GM19463 (cell line): ENCODE measurements at regions not wholly inside any gene's neighbourhood (a gene's known extent, or its start where the extent isn't known, plus 50 kb on each side); places are given as distances from the start of the nearest gene placed in this dataset.

Experiments used
- ATAC-seq: cut with Tn5 transposase; IDR thresholded peaks from one replicate; pipeline ENCODE4 v1.9.1; 2021; ENCODE audit warnings: mild to moderate bottlenecking, moderate library complexity; ENCODE audit not compliant: unreplicated experiment

DNA sequence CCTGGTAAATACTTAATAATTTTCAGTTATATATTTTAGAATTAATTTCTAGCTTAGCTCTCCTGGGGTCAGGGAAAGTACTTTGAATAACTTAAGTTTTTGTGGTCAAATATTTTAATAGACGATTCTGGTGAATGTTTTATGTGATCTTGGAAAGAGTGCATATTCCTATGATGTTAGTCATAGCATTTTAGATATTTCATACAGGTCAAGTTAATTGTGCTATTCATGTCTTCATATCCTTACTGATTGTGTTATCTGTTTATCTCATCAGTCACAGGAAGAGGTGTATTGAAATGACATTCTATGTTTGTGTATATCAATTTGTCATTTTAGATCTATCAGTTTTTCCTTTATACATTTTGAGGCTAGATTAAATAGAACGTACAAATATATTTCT, 576.2 kb downstream of the CPS1 start:
- no peak for ATAC-seq

DNA sequence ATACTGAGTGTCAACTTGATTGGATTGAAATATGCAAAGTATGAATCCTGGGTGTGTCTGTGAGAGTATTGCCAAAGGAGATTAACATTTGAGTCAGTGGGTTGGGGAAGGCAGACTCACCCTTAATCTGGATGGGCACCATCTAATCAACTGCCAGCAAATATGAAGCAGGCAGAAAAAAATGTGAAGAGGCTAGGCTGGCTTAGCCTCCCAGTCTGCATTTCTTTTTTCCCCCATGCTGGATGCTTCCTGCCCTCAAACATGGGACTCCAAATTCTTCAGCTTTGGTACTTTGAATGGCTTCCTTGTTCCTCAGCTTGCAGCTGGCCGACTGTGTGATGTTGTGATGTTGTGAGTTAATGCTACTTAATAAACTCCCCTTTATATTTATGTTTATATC, 577.4 kb downstream of the CPS1 start:
- ATAC-seq = no peak

- no peak for ATAC-seq
Measured at GRCh38 chr2:211138551-211138950, 582.2 kb downstream of the CPS1 start.

- no peak for ATAC-seq
Measured at GRCh38 chr2:211141646-211142045, 585.2 kb downstream of the CPS1 start.

- no peak for ATAC-seq
Measured at GRCh38 chr2:211144078-211144477, 587.7 kb downstream of the CPS1 start.

DNA sequence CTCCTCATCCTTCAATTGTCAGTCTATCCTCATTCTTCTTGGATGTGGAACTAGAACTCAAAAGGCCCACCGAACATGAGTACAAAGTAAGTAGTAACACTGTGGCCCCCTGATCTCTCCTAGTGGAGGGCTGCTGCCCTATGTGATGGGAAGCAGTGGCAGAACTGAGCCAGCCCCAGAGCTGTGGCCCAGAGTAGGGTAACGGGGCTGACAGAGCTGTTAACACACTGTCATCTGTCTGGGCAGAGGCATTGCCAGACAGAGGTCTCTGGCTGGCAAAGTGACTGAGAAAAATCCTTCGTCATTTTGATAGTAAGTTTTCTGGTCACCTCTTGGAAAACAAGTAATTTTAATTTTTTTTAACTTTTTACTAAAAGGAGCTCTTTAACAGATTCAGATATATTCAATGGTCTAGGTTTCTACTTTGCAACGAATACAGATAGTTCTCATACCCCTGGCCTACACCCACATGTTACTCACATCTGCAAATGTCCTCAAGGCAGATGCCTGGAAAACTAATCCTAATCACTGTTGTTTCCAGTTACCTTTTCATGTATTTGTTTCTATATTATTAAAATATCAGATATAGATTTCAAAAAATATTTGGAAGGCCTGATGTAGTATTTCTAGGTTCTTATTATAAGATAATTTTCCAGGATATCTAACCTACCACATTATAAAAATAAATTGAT, 588.7 kb downstream of the CPS1 start:
- ATAC-seq = no peak

DNA sequence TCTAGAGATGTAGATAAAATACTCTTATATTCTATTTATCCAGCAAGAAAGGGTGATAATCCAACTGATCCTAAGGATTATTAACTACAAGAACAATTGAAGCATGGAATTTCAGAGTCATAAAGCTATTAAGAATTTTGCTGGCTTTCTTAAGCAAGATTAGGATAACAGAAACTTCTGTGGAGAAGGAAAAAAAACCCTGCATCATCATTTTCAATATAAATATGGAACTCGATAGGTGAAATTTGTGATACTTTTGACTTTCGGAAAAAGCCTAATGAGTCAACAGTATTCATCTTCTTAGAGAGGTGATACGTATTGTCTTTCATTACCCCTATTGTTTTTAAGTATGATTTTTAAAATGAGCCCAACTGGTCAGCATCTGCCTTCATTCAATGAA, 593.3 kb downstream of the CPS1 start:
- no peak for ATAC-seq

- ATAC-seq = no peak
Measured at GRCh38 chr2:211157211-211157610, 600.8 kb downstream of the CPS1 start.

DNA sequence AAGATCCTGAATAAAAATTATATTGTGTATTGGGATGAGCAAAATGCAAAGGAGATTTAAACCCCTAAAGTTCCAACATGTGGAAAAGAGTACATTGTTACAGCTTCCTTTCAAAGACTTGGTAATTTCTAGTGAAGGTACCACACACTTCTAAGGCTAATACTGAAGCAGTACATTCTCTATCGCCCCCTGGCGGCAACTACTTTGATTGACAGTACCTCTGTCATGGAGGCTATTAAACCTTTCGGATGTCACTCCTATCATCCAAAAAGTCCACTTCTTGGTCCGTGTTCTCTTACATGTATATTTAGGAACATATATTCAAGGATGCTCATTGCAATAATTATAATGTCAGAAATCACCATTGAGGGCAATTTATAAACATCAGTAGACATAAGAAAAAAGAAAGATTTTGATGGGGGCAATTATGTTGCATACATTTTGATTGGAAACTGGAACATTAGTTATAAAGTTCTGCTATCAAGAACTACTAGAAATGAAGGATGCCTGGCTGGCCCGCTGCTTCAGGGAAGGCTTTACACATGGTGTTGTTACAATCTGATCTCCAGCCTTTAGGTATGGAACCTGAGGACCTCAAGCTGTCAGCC, 601.6 kb downstream of the CPS1 start:
- ATAC-seq = peak; percentile 99

GRCh38 chr2:211159972-211160371, 603.6 kb downstream of the CPS1 start:
- ATAC-seq = no peak

DNA sequence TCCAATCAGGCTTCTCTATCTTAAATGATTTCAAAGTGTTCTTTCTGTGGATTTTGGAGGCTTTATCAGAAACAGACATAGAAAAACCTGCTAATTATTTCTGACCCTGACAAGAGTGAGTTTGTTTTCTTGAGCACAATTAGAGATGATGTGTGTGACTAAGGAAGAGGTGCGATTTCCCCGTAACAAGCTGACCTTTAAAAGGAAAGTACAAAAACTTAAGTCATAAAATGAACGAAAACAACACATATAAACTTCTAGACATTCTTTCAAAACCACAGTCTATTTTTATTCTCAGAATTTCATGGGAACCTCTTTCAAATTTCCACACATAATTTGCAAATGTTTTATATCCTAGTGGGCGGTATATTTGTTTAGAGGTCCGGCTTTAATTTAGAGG, 604.8 kb downstream of the CPS1 start:
- no peak for ATAC-seq

- no peak for ATAC-seq
Measured at GRCh38 chr2:211162911-211163310, 606.5 kb downstream of the CPS1 start.

- ATAC-seq = no peak
Measured at GRCh38 chr2:211170843-211171242, 614.4 kb downstream of the CPS1 start.

- ATAC-seq = no peak
Measured at GRCh38 chr2:211174021-211174420, 617.6 kb downstream of the CPS1 start.

GRCh38 chr2:211174631-211175030, 618.2 kb downstream of the CPS1 start:
- ATAC-seq = no peak

GRCh38 chr2:211175956-211176355, 619.6 kb downstream of the CPS1 start:
- ATAC-seq = no peak

- no peak for ATAC-seq
Measured at GRCh38 chr2:211176514-211177141, 620.2 kb downstream of the CPS1 start.

- ATAC-seq = no peak
Measured at GRCh38 chr2:211181626-211182025, 625.2 kb downstream of the CPS1 start.

DNA sequence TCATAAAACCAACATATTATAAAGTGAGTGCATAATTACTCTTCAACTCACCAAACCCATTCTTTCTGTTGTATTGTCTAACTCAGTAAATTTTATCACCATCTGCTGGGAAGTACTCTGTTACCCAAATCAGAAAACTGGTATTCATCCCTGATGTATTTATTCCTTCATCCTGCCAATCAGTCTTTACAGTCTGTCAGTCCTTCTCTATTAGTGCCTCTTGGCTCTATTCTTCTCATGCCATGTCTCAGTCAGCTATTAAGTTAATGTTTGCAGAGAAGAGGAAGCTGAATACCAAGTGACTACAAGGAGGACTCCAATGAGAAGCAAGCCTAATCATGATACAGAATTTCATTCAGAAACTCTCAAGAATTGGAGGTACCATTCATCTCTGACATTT, 631.2 kb downstream of the CPS1 start:
- no peak for ATAC-seq

GRCh38 chr2:211203986-211204385, 647.6 kb downstream of the CPS1 start:
- ATAC-seq = no peak

- no peak for ATAC-seq
Measured at GRCh38 chr2:211204456-211204855, 648.1 kb downstream of the CPS1 start.

- ATAC-seq = no peak
Measured at GRCh38 chr2:211204902-211205301, 648.5 kb downstream of the CPS1 start.
